HEK293 (cell line): ENCODE measurements at regions not wholly inside any gene's neighbourhood (a gene's known extent, or its start where the extent isn't known, plus 50 kb on each side); places are given as distances from the start of the nearest gene placed in this dataset.

Experiments
- KLF16 ChIP-seq: fragments of 450-650 bp; formaldehyde crosslinking; IDR thresholded peaks from 2 replicates; pipeline ENCODE4 v1.5.1; 2017; ENCODE audit warnings: missing biosample characterization, missing genetic modification characterization
- ZBTB1 ChIP-seq: fragments of 450-650 bp; formaldehyde crosslinking; IDR thresholded peaks from 2 replicates; pipeline ENCODE4 v1.5.1; 2016; ENCODE audit warnings: missing biosample characterization, missing genetic modification characterization
- ZBTB8A ChIP-seq: fragments of 450-650 bp; formaldehyde crosslinking; IDR thresholded peaks from 2 replicates; pipeline ENCODE4 v1.5.1; 2016; ENCODE audit warnings: missing biosample characterization, missing genetic modification characterization
- ZNF121 ChIP-seq: fragments of 450-650 bp; formaldehyde crosslinking; IDR thresholded peaks from 2 replicates; pipeline ENCODE4 v1.5.1; 2016; ENCODE audit warnings: missing biosample characterization, missing genetic modification characterization
- ZNF24 ChIP-seq: fragments of 450-650 bp; formaldehyde crosslinking; IDR thresholded peaks from 2 replicates; pipeline ENCODE4 v1.5.1; 2016; ENCODE audit warnings: missing biosample characterization, missing genetic modification characterization
- TF ChIP-seq, protein P1 (sequence below): fragments of 450-650 bp; formaldehyde crosslinking; IDR thresholded peaks from 2 replicates; pipeline ENCODE4 v1.5.1; 2016; ENCODE audit warnings: missing biosample characterization, missing genetic modification characterization
- TF ChIP-seq, protein P2 (sequence below): fragments of 450-650 bp; formaldehyde crosslinking; IDR thresholded peaks from 2 replicates; pipeline ENCODE4 v1.5.1; 2016; ENCODE audit warnings: missing biosample characterization, missing genetic modification characterization
- TF ChIP-seq, protein P3 (sequence below): fragments of 450-650 bp; formaldehyde crosslinking; IDR thresholded peaks from 2 replicates; pipeline ENCODE4 v1.5.1; 2017; ENCODE audit warnings: missing biosample characterization, missing genetic modification characterization
- TF ChIP-seq, protein P4 (sequence below): fragments of 450-650 bp; formaldehyde crosslinking; IDR thresholded peaks from 2 replicates; pipeline ENCODE4 v1.5.1; 2016; ENCODE audit warnings: missing biosample characterization, missing genetic modification characterization, borderline replicate concordance
- TF ChIP-seq, protein P5 (sequence below): fragments of 450-650 bp; formaldehyde crosslinking; IDR thresholded peaks from 2 replicates; pipeline ENCODE4 v1.5.0; 2017; ENCODE audit warnings: missing biosample characterization, missing genetic modification characterization, borderline replicate concordance
- TF ChIP-seq, protein P6 (sequence below): fragments of 450-650 bp; formaldehyde crosslinking; IDR thresholded peaks from 2 replicates; pipeline ENCODE4 v1.5.1; 2016; ENCODE audit warnings: missing biosample characterization, missing genetic modification characterization

DNA sequence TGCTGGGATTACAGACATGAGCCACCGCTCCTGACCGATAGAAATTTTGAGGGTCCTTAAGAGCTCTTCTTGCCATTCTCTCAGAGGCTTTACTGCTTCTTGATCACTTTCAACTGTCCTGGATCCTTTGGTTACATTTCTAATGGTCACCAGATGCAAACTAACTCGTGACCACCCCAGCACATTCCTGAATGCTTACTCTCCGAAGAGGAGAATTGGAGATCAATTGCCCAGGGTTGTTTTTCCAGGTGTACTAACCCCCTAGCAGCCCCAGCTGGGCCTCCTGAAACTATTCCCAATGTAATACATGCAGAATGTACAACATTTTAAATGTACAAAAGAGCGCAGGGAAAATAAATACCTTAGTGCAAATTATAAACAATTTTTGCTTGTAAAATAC, 65.1 kb upstream of the TBL1XR1 start:
- TF ChIP-seq, protein P1, sequence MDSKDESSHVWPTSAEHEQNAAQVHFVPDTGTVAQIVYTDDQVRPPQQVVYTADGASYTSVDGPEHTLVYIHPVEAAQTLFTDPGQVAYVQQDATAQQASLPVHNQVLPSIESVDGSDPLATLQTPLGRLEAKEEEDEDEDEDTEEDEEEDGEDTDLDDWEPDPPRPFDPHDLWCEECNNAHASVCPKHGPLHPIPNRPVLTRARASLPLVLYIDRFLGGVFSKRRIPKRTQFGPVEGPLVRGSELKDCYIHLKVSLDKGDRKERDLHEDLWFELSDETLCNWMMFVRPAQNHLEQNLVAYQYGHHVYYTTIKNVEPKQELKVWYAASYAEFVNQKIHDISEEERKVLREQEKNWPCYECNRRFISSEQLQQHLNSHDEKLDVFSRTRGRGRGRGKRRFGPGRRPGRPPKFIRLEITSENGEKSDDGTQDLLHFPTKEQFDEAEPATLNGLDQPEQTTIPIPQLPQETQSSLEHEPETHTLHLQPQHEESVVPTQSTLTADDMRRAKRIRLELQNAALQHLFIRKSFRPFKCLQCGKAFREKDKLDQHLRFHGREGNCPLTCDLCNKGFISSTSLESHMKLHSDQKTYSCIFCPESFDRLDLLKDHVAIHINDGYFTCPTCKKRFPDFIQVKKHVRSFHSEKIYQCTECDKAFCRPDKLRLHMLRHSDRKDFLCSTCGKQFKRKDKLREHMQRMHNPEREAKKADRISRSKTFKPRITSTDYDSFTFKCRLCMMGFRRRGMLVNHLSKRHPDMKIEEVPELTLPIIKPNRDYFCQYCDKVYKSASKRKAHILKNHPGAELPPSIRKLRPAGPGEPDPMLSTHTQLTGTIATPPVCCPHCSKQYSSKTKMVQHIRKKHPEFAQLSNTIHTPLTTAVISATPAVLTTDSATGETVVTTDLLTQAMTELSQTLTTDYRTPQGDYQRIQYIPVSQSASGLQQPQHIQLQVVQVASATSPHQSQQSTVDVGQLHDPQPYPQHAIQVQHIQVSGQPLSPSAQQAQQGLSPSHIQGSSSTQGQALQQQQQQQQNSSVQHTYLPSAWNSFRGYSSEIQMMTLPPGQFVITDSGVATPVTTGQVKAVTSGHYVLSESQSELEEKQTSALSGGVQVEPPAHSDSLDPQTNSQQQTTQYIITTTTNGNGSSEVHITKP (tag by site-specific recombination), result no peak
- TF ChIP-seq, protein P2, sequence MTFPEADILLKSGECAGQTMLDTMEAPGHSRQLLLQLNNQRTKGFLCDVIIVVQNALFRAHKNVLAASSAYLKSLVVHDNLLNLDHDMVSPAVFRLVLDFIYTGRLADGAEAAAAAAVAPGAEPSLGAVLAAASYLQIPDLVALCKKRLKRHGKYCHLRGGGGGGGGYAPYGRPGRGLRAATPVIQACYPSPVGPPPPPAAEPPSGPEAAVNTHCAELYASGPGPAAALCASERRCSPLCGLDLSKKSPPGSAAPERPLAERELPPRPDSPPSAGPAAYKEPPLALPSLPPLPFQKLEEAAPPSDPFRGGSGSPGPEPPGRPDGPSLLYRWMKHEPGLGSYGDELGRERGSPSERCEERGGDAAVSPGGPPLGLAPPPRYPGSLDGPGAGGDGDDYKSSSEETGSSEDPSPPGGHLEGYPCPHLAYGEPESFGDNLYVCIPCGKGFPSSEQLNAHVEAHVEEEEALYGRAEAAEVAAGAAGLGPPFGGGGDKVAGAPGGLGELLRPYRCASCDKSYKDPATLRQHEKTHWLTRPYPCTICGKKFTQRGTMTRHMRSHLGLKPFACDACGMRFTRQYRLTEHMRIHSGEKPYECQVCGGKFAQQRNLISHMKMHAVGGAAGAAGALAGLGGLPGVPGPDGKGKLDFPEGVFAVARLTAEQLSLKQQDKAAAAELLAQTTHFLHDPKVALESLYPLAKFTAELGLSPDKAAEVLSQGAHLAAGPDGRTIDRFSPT (tag by site-specific recombination), result no peak
- TF ChIP-seq ZBTB1 (tag by site-specific recombination), result no peak
- TF ChIP-seq, protein P3, sequence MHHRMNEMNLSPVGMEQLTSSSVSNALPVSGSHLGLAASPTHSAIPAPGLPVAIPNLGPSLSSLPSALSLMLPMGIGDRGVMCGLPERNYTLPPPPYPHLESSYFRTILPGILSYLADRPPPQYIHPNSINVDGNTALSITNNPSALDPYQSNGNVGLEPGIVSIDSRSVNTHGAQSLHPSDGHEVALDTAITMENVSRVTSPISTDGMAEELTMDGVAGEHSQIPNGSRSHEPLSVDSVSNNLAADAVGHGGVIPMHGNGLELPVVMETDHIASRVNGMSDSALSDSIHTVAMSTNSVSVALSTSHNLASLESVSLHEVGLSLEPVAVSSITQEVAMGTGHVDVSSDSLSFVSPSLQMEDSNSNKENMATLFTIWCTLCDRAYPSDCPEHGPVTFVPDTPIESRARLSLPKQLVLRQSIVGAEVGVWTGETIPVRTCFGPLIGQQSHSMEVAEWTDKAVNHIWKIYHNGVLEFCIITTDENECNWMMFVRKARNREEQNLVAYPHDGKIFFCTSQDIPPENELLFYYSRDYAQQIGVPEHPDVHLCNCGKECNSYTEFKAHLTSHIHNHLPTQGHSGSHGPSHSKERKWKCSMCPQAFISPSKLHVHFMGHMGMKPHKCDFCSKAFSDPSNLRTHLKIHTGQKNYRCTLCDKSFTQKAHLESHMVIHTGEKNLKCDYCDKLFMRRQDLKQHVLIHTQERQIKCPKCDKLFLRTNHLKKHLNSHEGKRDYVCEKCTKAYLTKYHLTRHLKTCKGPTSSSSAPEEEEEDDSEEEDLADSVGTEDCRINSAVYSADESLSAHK (tag by site-specific recombination), result no peak
- no peak for TF ChIP-seq ZNF121 (tag by site-specific recombination)
- TF ChIP-seq ZNF24 (tag by site-specific recombination), result no peak
- TF ChIP-seq ZBTB8A (tag by site-specific recombination), result no peak
- TF ChIP-seq, protein P4, sequence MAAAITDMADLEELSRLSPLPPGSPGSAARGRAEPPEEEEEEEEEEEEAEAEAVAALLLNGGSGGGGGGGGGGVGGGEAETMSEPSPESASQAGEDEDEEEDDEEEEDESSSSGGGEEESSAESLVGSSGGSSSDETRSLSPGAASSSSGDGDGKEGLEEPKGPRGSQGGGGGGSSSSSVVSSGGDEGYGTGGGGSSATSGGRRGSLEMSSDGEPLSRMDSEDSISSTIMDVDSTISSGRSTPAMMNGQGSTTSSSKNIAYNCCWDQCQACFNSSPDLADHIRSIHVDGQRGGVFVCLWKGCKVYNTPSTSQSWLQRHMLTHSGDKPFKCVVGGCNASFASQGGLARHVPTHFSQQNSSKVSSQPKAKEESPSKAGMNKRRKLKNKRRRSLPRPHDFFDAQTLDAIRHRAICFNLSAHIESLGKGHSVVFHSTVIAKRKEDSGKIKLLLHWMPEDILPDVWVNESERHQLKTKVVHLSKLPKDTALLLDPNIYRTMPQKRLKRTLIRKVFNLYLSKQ (tag by site-specific recombination), result no peak
- TF ChIP-seq, protein P5, sequence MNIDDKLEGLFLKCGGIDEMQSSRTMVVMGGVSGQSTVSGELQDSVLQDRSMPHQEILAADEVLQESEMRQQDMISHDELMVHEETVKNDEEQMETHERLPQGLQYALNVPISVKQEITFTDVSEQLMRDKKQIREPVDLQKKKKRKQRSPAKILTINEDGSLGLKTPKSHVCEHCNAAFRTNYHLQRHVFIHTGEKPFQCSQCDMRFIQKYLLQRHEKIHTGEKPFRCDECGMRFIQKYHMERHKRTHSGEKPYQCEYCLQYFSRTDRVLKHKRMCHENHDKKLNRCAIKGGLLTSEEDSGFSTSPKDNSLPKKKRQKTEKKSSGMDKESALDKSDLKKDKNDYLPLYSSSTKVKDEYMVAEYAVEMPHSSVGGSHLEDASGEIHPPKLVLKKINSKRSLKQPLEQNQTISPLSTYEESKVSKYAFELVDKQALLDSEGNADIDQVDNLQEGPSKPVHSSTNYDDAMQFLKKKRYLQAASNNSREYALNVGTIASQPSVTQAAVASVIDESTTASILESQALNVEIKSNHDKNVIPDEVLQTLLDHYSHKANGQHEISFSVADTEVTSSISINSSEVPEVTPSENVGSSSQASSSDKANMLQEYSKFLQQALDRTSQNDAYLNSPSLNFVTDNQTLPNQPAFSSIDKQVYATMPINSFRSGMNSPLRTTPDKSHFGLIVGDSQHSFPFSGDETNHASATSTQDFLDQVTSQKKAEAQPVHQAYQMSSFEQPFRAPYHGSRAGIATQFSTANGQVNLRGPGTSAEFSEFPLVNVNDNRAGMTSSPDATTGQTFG, result no peak
- TF ChIP-seq, protein P6, sequence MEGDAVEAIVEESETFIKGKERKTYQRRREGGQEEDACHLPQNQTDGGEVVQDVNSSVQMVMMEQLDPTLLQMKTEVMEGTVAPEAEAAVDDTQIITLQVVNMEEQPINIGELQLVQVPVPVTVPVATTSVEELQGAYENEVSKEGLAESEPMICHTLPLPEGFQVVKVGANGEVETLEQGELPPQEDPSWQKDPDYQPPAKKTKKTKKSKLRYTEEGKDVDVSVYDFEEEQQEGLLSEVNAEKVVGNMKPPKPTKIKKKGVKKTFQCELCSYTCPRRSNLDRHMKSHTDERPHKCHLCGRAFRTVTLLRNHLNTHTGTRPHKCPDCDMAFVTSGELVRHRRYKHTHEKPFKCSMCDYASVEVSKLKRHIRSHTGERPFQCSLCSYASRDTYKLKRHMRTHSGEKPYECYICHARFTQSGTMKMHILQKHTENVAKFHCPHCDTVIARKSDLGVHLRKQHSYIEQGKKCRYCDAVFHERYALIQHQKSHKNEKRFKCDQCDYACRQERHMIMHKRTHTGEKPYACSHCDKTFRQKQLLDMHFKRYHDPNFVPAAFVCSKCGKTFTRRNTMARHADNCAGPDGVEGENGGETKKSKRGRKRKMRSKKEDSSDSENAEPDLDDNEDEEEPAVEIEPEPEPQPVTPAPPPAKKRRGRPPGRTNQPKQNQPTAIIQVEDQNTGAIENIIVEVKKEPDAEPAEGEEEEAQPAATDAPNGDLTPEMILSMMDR (tag by site-specific recombination), result no peak
- no peak for TF ChIP-seq KLF16 (tag by site-specific recombination)
